Keratinocyte (primary cell): ENCODE measurements at regions not wholly inside any gene's neighbourhood (a gene's known extent, or its start where the extent isn't known, plus 50 kb on each side); places are given as distances from the start of the nearest gene placed in this dataset.
A peak's percentile ranks its signal among the peaks of the same experiment; 100 is the strongest.

Experiments used
- DNase-seq: peaks from one replicate; pipeline ENCODE4 v3.0.0-alpha.2; 2011; ENCODE audit warnings: low read depth, missing footprints, low spot score
- FAIRE-seq: peaks from 2 replicates; lab custom pipeline; 2011; peaks lifted over from hg19 to GRCh38; lab: Jason Lieb, UNC
- H2AFZ ChIP-seq: 2 replicates; pipeline ENCODE4 v1.6.0; 2012; ENCODE audit warnings: low read length, control low read depth, inconsistent platforms; ENCODE audit not compliant: control insufficient read depth
- H3K27ac ChIP-seq: 2 replicates; pipeline ENCODE4 v1.5.1; 2011; ENCODE audit warnings: low read length; ENCODE audit not compliant: control insufficient read depth, insufficient read depth
- H3K27me3 ChIP-seq: 3 replicates; pipeline ENCODE4 v1.6.0; 2011; ENCODE audit warnings: low read length; ENCODE audit not compliant: control insufficient read depth, insufficient read depth; ENCODE audit errors: extremely low read depth
- H3K36me3 ChIP-seq, 2 experiments: 2 replicates in 1 of 2; 3 replicates in 1 of 2; pipeline ENCODE4 v1.5.1; 2011; ENCODE audit warnings: low read length in 2 of 2, mild to moderate bottlenecking in 1 of 2; ENCODE audit not compliant: control insufficient read depth in 2 of 2, insufficient read depth in 2 of 2; ENCODE audit errors: extremely low read depth in 1 of 2
- H3K4me1 ChIP-seq: 3 replicates; pipeline ENCODE4 v1.5.1; 2011; ENCODE audit warnings: low read length; ENCODE audit not compliant: control insufficient read depth, insufficient read depth; ENCODE audit errors: extremely low read depth
- H3K4me2 ChIP-seq: 3 replicates; pipeline ENCODE4 v1.6.0; 2011; ENCODE audit warnings: low read depth, low read length; ENCODE audit not compliant: control insufficient read depth, insufficient read depth; ENCODE audit errors: extremely low read depth
- H3K4me3 ChIP-seq, 3 experiments: fragments of 200-600 bp in 1 of 3; sonication (generic) in 1 of 3; 2 replicates in 2 of 3; 3 replicates in 1 of 3; pipeline ENCODE4 v1.5.1; 2011 to 2016; ENCODE audit warnings: low read length in 3 of 3, mild to moderate bottlenecking in 3 of 3, control low read depth in 2 of 3, inconsistent platforms in 1 of 3, low read depth in 1 of 3, mixed read lengths in 1 of 3, mixed run types in 1 of 3, moderate library complexity in 1 of 3; ENCODE audit not compliant: control insufficient read depth in 2 of 3, insufficient read depth in 2 of 3; ENCODE audit errors: extremely low read depth in 1 of 3
- H3K79me2 ChIP-seq: 2 replicates; pipeline ENCODE4 v1.6.0; 2012; ENCODE audit warnings: low read length; ENCODE audit not compliant: control insufficient read depth, insufficient read depth
- H3K9ac ChIP-seq: 3 replicates; pipeline ENCODE4 v1.6.0; 2011; ENCODE audit warnings: low read length; ENCODE audit not compliant: control insufficient read depth, insufficient read depth; ENCODE audit errors: extremely low read depth
- H3K9me1 ChIP-seq: 3 replicates; pipeline ENCODE4 v1.6.0; 2011; ENCODE audit warnings: low read length; ENCODE audit not compliant: control insufficient read depth, insufficient read depth; ENCODE audit errors: extremely low read depth
- H3K9me3 ChIP-seq: 2 replicates; pipeline ENCODE4 v1.5.1; 2012; ENCODE audit warnings: low read depth, low read length; ENCODE audit not compliant: control insufficient read depth
- H4K20me1 ChIP-seq: 3 replicates; pipeline ENCODE4 v1.6.0; 2011; ENCODE audit warnings: low read length; ENCODE audit not compliant: control insufficient read depth, insufficient read depth; ENCODE audit errors: extremely low read depth
- EZH2 ChIP-seq: IDR thresholded peaks from one replicate; pipeline ENCODE4 v1.6.1; 2012; ENCODE audit warnings: inconsistent platforms, mild to moderate bottlenecking, low read length, moderate library complexity
- dilution Hi-C: fragments of 300-500 bp; cut with MboI; formaldehyde crosslinking; loops from one replicate; pipeline ENCODE4 v1.7.0; 2020; ENCODE audit warnings: low sequenced_read_pairs; ENCODE audit not compliant: extremely low pct_ligation_motif_present
- TF ChIP-seq, protein P1 (sequence below), 3 experiments: IDR thresholded peaks in 1 of 3; conservative IDR thresholded peaks in 1 of 3; optimal IDR thresholded peaks in 1 of 3; 2 replicates in 2 of 3; 3 replicates in 1 of 3; pipeline versions ENCODE3 to v1.5.1; 2011; ENCODE audit warnings: low read length in 3 of 3, mild to moderate bottlenecking in 3 of 3, moderate library complexity in 2 of 3, control low read depth in 1 of 3, inconsistent platforms in 1 of 3; ENCODE audit not compliant: insufficient read depth in 2 of 3; ENCODE audit errors: extremely low read depth in 1 of 3

DNA sequence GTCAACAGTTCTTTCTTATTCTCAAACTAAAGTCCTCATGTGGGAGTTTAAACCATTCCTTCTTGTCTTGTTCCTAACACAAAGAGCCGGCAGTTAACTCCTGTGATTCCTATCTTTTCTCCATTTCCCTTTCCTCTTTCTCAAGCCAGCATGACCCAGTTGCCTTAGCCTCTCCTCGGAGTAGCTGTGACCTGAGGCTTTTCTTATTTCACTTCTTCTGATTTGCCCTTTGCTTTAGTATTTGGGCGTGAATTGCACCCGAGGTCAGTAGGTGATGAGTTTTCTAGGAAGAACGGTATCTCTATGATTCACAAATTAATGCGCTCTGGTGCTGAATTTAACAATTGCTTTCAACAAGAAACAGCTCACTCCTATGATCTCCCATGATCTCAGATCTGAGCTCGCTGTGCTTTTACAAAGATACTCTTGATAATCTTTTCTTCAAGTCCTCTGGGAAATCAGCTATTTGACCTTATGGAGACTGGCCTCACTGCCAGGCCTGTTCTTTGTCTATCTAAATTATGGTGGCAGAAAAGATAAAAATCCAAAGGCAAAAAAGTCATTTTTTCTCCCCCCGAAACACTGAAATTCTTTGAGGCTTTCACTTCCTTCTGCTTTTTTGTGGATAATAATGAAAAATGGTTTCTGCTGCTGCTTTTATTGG lies 184.6 kb downstream of the JCAD start:
- Histone ChIP-seq H2AFZ (no peak overlapping the region), H3K27me3 (no peaks in the 10 kb centered on the region), H3K36me3 (no peaks in the 10 kb centered on the region), H3K4me2 (no peak overlapping the region), H3K79me2 (no peaks in the 10 kb centered on the region), H3K27ac (no peak overlapping the region), H3K9ac (no peak overlapping the region), H3K4me3 (no peak overlapping the region), H3K9me1 (no peaks in the 10 kb centered on the region), H4K20me1 (no peaks in the 10 kb centered on the region), H3K9me3 (no peaks in the 10 kb centered on the region), H3K4me1 (no peaks in the 10 kb centered on the region)
- DNase-seq, result no peak
- dilution Hi-C loops, result no loop called here
- peak; percentile 20 for FAIRE-seq
- TF ChIP-seq EZH2, result no peak
- TF ChIP-seq, protein P1, sequence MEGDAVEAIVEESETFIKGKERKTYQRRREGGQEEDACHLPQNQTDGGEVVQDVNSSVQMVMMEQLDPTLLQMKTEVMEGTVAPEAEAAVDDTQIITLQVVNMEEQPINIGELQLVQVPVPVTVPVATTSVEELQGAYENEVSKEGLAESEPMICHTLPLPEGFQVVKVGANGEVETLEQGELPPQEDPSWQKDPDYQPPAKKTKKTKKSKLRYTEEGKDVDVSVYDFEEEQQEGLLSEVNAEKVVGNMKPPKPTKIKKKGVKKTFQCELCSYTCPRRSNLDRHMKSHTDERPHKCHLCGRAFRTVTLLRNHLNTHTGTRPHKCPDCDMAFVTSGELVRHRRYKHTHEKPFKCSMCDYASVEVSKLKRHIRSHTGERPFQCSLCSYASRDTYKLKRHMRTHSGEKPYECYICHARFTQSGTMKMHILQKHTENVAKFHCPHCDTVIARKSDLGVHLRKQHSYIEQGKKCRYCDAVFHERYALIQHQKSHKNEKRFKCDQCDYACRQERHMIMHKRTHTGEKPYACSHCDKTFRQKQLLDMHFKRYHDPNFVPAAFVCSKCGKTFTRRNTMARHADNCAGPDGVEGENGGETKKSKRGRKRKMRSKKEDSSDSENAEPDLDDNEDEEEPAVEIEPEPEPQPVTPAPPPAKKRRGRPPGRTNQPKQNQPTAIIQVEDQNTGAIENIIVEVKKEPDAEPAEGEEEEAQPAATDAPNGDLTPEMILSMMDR (optimal IDR thresholded peaks at IDR 0.05 in 1 of 3, IDR thresholded peaks at IDR 0.05 in 1 of 3, conservative IDR thresholded peaks at IDR 0.05 in 1 of 3; ENCODE audit: extremely low read depth in 1 of 3, insufficient read depth in 2 of 3, low read length in 3 of 3), result no peak

DNA sequence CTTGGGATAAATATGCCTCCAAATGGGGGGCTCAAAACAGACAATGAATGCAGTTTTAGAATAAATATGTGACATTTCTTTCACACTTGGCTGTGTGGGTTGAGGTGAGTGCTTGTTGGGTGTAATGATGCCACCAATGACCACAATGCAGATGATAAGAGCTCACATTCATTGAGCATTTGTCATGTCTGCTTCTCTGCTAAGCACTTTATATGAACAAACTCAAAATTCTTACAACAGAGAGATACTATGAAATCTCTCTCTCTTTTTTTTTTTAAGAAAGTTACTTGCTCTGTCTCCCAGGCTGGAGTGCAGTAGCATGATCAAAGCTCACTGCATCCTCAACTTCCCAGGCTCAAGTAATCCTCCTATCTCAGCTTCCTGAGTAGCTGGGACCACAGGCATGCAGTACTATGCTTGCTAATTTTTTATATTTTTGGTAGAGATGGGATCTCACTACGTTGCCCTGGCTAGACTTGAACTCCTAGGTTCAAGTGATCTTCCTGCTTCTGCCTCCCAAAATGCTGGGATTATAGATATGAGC lies 185.4 kb downstream of the JCAD start:
- H3K4me2 ChIP-seq, result no peak overlapping the region
- H3K9me1 ChIP-seq, result no peaks in the 10 kb centered on the region
- dilution Hi-C loops, result no loop called here
- H3K4me1 ChIP-seq, result no peaks in the 10 kb centered on the region
- FAIRE-seq (no peak), DNase-seq (no peak)
- H3K27ac ChIP-seq, result no peak overlapping the region
- H3K27me3 ChIP-seq, result no peaks in the 10 kb centered on the region
- H3K9ac ChIP-seq, result no peak overlapping the region
- no peak overlapping the region for H2AFZ ChIP-seq
- H3K36me3 ChIP-seq, result no peaks in the 10 kb centered on the region
- H3K79me2 ChIP-seq, result no peaks in the 10 kb centered on the region
- H3K4me3 ChIP-seq, result no peak overlapping the region
- no peaks in the 10 kb centered on the region for H4K20me1 ChIP-seq
- H3K9me3 ChIP-seq, result no peaks in the 10 kb centered on the region
- no peak for TF ChIP-seq EZH2
- TF ChIP-seq, protein P1 (optimal IDR thresholded peaks at IDR 0.05 in 1 of 3, IDR thresholded peaks at IDR 0.05 in 1 of 3, conservative IDR thresholded peaks at IDR 0.05 in 1 of 3; ENCODE audit: extremely low read depth in 1 of 3, insufficient read depth in 2 of 3, low read length in 3 of 3), result no peak
